CD4-positive, alpha-beta T cell treated with Interleukin-6 at 100 ng/mL for 8 hours (primary cell): ENCODE measurements at regions not wholly inside any gene's neighbourhood (a gene's known extent, or its start where the extent isn't known, plus 50 kb on each side); places are given as distances from the start of the nearest gene placed in this dataset.

Source experiments
- DNase-seq: peaks from one replicate; pipeline ENCODE4 v3.0.0-alpha.2; 2020; ENCODE audit warnings: mixed read lengths, low spot score

DNA sequence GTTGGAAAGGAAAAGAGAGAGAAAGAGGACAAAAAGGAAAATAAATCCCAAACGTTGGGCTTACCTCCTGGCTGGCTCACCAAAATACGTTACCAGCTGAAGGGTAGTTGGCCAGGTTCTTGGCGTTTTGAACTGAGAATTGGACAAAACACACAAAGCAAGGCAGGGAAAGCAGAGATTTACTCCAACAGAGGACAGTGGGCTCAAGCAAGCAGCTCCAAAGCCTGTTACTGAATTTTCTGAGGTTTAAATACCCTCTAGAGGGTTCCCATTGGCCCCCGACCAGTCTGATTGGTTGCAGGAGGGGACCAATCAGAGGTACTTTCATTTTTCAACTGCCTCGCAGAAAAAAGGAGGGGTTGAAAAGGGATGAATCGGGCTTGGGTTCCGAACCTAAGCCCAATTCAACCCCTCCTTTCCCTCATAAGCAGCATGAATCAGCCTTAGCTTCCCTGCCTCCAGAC, 55.6 kb upstream of the ALOX12 start:
- peak; percentile 6 for DNase-seq

DNA sequence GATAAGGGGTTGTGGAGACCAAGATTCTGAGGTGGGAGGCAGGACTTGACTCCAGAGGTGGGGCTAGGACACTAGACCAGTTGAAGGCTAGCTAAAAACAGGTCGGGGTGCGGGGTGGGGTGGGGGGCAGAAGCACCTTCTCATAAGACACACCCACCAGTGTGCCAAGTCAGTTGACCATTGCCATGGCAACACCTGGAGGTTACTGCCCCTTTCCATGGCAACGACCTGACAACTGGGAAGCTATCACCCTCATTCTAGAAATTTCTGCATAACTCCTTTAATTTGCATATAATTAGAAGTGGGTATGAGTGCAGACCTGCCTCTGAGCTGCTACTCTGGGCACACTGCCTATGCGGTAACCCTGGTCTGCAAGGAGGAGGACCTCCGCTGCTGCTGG, 53.9 kb upstream of the ALOX12 start:
- DNase-seq = no peak

DNA sequence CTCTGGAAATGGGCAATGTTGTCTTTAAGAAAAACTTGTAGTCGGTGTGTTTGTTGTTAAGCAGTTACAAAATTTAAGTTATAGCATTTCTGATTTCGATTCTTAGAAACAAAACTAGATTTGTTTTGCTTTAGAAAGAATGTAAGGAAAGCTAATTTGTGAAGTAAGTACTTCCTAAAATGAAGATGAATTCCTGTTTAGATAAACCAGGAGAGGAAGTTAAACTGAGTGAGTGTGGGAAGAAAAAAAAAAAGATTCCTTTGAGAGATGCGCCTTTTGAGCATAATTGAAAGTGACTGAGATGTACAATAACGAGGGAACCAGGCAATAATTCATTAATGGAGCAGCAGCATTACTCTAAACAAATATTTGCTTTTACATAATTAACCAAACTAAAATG, 52.4 kb upstream of the ALOX12 start:
- DNase-seq = no peak
